ENCODE measurements at regions not wholly inside any gene's neighbourhood (a gene's known extent, or its start where the extent isn't known, plus 50 kb on each side); places are given as distances from the start of the nearest gene placed in this dataset.

DNA sequence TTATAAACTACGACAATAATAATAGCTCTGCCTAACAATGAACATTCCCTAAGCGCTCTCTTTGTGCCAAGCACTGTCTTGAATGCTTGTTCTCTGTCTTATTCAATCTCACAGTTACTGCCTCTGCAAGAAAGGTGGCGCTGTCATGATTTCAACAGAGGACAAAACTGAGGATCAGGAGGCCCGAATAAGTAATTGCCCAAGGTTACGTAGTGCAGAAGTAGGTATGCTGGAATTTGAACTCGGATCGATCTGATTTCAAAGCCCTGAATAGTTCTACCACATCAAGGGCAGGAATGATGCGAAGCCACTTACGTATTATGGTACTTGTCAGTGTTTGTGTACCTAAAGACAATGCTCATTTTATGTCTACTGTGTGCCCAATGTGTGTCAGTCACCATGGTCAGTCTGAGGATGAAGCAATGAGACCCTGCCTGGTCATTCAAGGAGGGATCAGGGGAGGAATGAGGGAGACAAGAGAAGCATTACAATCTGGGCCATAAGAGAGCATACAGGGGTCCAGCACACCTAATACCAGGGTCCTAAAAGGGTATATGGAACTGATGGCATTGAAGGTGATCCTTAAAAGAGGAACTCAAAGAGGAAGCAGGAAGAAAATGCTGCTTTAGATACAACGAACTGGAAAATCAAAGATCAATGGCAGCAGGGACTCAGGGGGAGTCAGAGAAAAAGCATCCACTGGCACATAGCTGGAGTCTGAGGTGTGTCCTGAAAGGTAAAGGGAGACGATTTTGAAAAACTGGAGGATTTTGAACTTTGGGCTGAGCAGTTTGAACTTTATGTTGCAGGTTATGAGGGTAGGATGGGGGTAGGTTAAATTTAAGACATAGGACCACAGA, 389.2 kb downstream of the PLPP3 start (continued):
- TF ChIP-seq, protein P1, sequence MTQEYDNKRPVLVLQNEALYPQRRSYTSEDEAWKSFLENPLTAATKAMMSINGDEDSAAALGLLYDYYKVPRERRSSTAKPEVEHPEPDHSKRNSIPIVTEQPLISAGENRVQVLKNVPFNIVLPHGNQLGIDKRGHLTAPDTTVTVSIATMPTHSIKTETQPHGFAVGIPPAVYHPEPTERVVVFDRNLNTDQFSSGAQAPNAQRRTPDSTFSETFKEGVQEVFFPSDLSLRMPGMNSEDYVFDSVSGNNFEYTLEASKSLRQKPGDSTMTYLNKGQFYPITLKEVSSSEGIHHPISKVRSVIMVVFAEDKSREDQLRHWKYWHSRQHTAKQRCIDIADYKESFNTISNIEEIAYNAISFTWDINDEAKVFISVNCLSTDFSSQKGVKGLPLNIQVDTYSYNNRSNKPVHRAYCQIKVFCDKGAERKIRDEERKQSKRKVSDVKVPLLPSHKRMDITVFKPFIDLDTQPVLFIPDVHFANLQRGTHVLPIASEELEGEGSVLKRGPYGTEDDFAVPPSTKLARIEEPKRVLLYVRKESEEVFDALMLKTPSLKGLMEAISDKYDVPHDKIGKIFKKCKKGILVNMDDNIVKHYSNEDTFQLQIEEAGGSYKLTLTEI (CRISPR knock-in tag; conservative IDR thresholded peaks at IDR 0.05), result no peak
- TF ChIP-seq, protein P2, sequence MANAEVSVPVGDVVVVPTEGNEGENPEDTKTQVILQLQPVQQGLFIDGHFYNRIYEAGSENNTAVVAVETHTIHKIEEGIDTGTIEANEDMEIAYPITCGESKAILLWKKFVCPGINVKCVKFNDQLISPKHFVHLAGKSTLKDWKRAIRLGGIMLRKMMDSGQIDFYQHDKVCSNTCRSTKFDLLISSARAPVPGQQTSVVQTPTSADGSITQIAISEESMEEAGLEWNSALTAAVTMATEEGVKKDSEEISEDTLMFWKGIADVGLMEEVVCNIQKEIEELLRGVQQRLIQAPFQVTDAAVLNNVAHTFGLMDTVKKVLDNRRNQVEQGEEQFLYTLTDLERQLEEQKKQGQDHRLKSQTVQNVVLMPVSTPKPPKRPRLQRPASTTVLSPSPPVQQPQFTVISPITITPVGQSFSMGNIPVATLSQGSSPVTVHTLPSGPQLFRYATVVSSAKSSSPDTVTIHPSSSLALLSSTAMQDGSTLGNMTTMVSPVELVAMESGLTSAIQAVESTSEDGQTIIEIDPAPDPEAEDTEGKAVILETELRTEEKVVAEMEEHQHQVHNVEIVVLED (CRISPR knock-in tag; IDR thresholded peaks at IDR 0.05; ENCODE audit: borderline replicate concordance), result peak; percentile 21; the same call in 1 of the 2 replicates
- TF ChIP-seq ZNF652 (CRISPR knock-in tag; IDR thresholded peaks at IDR 0.05; ENCODE audit: borderline replicate concordance, low read depth), result peak; percentile 46
- peak; percentile 89; the same call in 1 of the 2 replicates for TF ChIP-seq ZSCAN21 (CRISPR knock-in tag; IDR thresholded peaks at IDR 0.05; ENCODE audit: borderline replicate concordance)
- TF ChIP-seq ZNF232 (CRISPR knock-in tag; IDR thresholded peaks at IDR 0.05; ENCODE audit: borderline replicate concordance), result no peak
- TF ChIP-seq ZBTB20 (CRISPR knock-in tag; IDR thresholded peaks at IDR 0.05; ENCODE audit: borderline replicate concordance, low read depth), result 0 out of 2 replicates have a peak, but pooled peaks have one; percentile 51
- TF ChIP-seq HNRNPH1 (optimal IDR thresholded peaks at IDR 0.05; ENCODE audit: low read depth, low read length), result no peak
- peak; percentile 78 for TF ChIP-seq BHLHE40 (IDR thresholded peaks at IDR 0.05; ENCODE audit: low read length)
- peak; percentile 87 for TF ChIP-seq RARA (CRISPR knock-in tag; IDR thresholded peaks at IDR 0.05)
- TF ChIP-seq, protein P3, sequence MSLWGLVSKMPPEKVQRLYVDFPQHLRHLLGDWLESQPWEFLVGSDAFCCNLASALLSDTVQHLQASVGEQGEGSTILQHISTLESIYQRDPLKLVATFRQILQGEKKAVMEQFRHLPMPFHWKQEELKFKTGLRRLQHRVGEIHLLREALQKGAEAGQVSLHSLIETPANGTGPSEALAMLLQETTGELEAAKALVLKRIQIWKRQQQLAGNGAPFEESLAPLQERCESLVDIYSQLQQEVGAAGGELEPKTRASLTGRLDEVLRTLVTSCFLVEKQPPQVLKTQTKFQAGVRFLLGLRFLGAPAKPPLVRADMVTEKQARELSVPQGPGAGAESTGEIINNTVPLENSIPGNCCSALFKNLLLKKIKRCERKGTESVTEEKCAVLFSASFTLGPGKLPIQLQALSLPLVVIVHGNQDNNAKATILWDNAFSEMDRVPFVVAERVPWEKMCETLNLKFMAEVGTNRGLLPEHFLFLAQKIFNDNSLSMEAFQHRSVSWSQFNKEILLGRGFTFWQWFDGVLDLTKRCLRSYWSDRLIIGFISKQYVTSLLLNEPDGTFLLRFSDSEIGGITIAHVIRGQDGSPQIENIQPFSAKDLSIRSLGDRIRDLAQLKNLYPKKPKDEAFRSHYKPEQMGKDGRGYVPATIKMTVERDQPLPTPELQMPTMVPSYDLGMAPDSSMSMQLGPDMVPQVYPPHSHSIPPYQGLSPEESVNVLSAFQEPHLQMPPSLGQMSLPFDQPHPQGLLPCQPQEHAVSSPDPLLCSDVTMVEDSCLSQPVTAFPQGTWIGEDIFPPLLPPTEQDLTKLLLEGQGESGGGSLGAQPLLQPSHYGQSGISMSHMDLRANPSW (CRISPR knock-in tag; IDR thresholded peaks at IDR 0.05; ENCODE audit: borderline replicate concordance), result no peak
- TF ChIP-seq SKI (IDR thresholded peaks at IDR 0.05; ENCODE audit: partially characterized antibody), result peak; percentile 87
- TF ChIP-seq, protein P4, sequence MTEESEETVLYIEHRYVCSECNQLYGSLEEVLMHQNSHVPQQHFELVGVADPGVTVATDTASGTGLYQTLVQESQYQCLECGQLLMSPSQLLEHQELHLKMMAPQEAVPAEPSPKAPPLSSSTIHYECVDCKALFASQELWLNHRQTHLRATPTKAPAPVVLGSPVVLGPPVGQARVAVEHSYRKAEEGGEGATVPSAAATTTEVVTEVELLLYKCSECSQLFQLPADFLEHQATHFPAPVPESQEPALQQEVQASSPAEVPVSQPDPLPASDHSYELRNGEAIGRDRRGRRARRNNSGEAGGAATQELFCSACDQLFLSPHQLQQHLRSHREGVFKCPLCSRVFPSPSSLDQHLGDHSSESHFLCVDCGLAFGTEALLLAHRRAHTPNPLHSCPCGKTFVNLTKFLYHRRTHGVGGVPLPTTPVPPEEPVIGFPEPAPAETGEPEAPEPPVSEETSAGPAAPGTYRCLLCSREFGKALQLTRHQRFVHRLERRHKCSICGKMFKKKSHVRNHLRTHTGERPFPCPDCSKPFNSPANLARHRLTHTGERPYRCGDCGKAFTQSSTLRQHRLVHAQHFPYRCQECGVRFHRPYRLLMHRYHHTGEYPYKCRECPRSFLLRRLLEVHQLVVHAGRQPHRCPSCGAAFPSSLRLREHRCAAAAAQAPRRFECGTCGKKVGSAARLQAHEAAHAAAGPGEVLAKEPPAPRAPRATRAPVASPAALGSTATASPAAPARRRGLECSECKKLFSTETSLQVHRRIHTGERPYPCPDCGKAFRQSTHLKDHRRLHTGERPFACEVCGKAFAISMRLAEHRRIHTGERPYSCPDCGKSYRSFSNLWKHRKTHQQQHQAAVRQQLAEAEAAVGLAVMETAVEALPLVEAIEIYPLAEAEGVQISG (CRISPR knock-in tag; IDR thresholded peaks at IDR 0.05), result peak; percentile 87
- peak; percentile 74 for TF ChIP-seq FOXA1 (IDR thresholded peaks at IDR 0.05)
- peak; percentile 95 for TF ChIP-seq FOXA1 (CRISPR knock-in tag; IDR thresholded peaks at IDR 0.05)
- TF ChIP-seq NKX3-1 (CRISPR knock-in tag; IDR thresholded peaks at IDR 0.05), result peak; percentile 53; the same call in 1 of the 2 replicates
- TF ChIP-seq, protein P5, sequence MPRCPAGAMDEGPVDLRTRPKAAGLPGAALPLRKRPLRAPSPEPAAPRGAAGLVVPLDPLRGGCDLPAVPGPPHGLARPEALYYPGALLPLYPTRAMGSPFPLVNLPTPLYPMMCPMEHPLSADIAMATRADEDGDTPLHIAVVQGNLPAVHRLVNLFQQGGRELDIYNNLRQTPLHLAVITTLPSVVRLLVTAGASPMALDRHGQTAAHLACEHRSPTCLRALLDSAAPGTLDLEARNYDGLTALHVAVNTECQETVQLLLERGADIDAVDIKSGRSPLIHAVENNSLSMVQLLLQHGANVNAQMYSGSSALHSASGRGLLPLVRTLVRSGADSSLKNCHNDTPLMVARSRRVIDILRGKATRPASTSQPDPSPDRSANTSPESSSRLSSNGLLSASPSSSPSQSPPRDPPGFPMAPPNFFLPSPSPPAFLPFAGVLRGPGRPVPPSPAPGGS (CRISPR knock-in tag; IDR thresholded peaks at IDR 0.05), result no peak
- TF ChIP-seq HDAC1 (CRISPR knock-in tag; IDR thresholded peaks at IDR 0.05), result peak; percentile 86
- no peak for TF ChIP-seq EZH2 (conservative IDR thresholded peaks at IDR 0.05; ENCODE audit: low read depth, low read length)
- no peak; the same call in 1 of the 2 replicates for TF ChIP-seq ZNF768 (CRISPR knock-in tag; IDR thresholded peaks at IDR 0.05)
